ENCODE measurements at regions not wholly inside any gene's neighbourhood (a gene's known extent, or its start where the extent isn't known, plus 50 kb on each side); places are given as distances from the start of the nearest gene placed in this dataset.

DNA sequence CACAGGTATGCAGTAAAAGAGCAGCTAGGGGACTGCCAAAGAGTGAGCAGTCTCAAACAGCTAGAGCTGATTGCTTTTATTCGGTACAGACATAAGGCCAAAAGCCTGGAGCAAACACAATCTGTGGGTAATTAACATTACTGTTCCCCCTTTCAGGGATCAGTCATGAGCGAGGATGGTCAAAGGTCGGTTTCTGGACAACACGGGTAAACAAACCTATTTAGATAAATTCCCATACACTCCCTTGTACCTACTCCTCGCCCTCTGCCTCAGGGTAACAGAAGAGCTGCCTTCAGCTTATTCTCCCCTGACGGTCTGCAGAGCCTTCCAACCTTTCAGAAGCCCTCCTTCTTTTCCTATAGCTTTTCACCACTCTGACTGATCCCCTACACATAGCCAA, 586.0 kb downstream of the SUCLG1 start:
- in situ Hi-C loops (cut with HindIII; ENCODE audit: low sequenced_read_pairs): no loop called here
- TF ChIP-seq, protein P1, sequence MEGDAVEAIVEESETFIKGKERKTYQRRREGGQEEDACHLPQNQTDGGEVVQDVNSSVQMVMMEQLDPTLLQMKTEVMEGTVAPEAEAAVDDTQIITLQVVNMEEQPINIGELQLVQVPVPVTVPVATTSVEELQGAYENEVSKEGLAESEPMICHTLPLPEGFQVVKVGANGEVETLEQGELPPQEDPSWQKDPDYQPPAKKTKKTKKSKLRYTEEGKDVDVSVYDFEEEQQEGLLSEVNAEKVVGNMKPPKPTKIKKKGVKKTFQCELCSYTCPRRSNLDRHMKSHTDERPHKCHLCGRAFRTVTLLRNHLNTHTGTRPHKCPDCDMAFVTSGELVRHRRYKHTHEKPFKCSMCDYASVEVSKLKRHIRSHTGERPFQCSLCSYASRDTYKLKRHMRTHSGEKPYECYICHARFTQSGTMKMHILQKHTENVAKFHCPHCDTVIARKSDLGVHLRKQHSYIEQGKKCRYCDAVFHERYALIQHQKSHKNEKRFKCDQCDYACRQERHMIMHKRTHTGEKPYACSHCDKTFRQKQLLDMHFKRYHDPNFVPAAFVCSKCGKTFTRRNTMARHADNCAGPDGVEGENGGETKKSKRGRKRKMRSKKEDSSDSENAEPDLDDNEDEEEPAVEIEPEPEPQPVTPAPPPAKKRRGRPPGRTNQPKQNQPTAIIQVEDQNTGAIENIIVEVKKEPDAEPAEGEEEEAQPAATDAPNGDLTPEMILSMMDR (IDR thresholded peaks at IDR 0.05; ENCODE audit: low read depth, low read length): no peak
- DNase-seq (ENCODE audit: low read depth, low spot score): no peak
- no peak overlapping the region for H3K4me3 ChIP-seq (ENCODE audit: low read depth, low read length)

DNA sequence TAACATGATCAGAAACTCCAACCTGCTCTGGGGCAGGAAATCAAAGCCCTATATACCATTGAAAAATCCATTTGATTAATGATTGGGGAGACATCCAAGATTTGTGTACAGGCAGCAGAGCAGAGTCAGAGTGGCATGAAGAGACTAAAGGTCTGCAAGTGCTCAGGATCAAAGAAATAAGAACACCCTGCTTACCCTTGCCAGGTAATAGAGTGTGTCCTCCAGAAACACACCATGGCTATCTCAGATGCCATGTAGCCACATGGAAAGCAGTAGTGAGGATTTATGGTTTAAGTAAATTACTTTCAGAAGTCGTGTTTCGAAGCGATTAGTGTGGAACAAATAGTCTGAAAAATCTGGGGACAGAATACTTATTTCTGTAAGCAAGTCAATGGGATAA, 592.9 kb downstream of the SUCLG1 start:
- DNase-seq (ENCODE audit: low read depth, low spot score): no peak
- in situ Hi-C loops (cut with HindIII; ENCODE audit: low sequenced_read_pairs): no loop called here

DNA sequence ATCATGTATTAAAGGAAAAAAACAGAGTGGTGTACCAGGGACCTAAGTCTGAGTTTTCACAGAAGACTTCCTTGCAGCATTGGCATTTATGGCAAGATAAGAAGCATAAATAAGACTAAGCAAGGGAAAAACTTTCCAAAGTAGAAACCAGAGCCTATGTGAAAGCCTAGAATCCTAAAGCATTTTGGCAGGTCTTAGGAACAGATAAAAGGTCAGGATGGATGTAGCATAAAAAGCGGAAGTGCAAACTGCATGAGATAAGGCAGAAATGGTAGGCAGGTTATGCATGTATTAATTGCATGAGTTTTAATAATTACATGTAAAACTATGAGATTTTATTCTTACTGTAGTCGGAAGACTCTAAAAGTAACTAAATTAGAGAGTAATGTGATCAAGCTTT, 596.5 kb downstream of the SUCLG1 start:
- in situ Hi-C loops (cut with HindIII; ENCODE audit: low sequenced_read_pairs): no loop called here
- DNase-seq (ENCODE audit: low read depth, low spot score): no peak
- TF ChIP-seq, protein P1 (IDR thresholded peaks at IDR 0.05; ENCODE audit: low read depth, low read length): no peak
- H3K4me3 ChIP-seq (ENCODE audit: low read depth, low read length): no peak overlapping the region

More for the DNA sequence above, 592.9 kb downstream of the SUCLG1 start:
- TF ChIP-seq, protein P1 (IDR thresholded peaks at IDR 0.05; ENCODE audit: low read depth, low read length): no peak
- H3K4me3 ChIP-seq (ENCODE audit: low read depth, low read length): no peak overlapping the region

DNA sequence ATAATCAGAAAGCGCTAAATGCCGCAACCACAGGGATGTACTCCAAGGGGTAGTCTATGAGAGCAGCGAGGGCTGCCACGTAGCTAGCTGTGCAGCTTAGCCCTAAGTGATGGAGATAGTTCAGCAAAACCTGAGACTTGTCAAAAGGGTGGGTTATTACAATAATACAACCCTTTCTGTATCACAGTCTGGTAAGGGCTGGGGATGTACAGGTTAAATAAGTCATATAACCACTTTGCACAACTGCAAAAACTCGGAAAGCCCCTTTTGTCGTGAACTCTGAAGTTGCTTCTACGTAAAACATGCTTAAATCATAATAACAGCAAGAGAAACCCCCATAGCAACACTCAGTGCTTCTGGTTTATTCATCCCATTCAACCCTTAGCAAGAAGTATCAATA, 598.8 kb downstream of the SUCLG1 start:
- in situ Hi-C loops (cut with HindIII; ENCODE audit: low sequenced_read_pairs): no loop called here
- no peak overlapping the region for H3K4me3 ChIP-seq (ENCODE audit: low read depth, low read length)
- DNase-seq (ENCODE audit: low read depth, low spot score): no peak
- TF ChIP-seq, protein P1 (IDR thresholded peaks at IDR 0.05; ENCODE audit: low read depth, low read length): no peak

DNA sequence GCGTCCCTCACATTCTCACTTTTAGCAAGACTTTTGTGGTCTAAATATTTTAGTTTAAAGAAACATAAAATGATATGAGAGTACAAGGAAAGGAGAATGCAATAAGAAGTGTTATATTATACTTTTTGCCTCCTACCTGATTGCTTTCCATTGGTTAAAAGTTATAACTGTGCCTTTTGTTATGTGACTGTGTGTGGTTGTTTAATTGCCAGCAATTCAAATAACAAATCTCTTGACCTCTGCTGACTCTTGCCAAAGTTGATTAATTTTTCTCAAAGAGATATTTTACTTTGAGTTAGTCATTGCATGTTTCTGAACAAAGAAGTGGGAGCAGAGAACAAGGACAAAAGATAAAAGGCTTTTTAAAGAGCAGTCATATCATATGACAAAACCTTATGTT, 599.5 kb downstream of the SUCLG1 start:
- no peak overlapping the region for H3K4me3 ChIP-seq (ENCODE audit: low read depth, low read length)
- TF ChIP-seq, protein P1 (IDR thresholded peaks at IDR 0.05; ENCODE audit: low read depth, low read length): no peak
- no peak for DNase-seq (ENCODE audit: low read depth, low spot score)
- in situ Hi-C loops (cut with HindIII; ENCODE audit: low sequenced_read_pairs): no loop called here

DNA sequence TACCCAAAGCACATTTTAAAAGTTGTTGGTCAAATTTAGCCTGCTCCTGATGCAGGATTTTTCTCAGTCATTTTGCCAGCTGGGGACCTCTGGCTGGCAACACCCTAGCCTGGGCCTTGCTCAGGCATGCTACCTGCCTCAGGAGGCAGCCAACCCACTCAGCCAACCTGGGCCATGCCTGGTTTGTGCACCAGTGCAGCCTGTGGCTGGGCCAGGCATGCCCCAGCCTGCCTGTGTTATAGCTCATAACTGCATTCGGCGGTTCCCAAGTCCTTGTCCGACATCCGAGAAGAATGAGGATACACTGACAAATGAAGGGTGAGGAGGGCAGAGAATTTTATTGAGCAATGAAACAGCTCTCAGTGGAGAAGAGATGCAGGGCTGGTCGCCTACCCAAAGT, 608.0 kb downstream of the SUCLG1 start:
- in situ Hi-C loops (cut with HindIII; ENCODE audit: low sequenced_read_pairs): no loop called here
- no peak for DNase-seq (ENCODE audit: low read depth, low spot score)
- H3K4me3 ChIP-seq (ENCODE audit: low read depth, low read length): no peak overlapping the region
- TF ChIP-seq, protein P1 (IDR thresholded peaks at IDR 0.05; ENCODE audit: low read depth, low read length): no peak

All from astrocyte of the spinal cord (primary cell).